ENCODE measurements at regions not wholly inside any gene's neighbourhood (a gene's known extent, or its start where the extent isn't known, plus 50 kb on each side); places are given as distances from the start of the nearest gene placed in this dataset.

DNA sequence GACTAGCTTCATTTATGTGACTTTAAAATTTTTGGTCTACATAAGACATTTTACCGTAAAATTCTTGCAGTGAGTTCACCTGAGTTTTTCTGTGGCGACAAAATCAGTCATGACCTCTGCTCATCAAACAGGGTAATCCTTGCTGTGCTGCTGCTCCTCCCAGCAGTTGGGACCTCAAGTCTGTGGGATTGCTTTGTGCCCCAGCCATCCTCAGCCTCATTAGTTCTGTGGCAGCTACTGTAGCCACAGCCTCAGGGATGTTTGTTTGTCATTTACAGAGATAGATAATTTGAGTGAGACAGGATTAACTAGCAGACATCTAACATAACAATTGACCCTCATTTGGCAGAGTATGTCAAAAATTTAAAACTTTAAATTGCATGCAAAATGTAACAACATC, 357.0 kb downstream of the PCNX1 start:
- TF ChIP-seq, protein P1, sequence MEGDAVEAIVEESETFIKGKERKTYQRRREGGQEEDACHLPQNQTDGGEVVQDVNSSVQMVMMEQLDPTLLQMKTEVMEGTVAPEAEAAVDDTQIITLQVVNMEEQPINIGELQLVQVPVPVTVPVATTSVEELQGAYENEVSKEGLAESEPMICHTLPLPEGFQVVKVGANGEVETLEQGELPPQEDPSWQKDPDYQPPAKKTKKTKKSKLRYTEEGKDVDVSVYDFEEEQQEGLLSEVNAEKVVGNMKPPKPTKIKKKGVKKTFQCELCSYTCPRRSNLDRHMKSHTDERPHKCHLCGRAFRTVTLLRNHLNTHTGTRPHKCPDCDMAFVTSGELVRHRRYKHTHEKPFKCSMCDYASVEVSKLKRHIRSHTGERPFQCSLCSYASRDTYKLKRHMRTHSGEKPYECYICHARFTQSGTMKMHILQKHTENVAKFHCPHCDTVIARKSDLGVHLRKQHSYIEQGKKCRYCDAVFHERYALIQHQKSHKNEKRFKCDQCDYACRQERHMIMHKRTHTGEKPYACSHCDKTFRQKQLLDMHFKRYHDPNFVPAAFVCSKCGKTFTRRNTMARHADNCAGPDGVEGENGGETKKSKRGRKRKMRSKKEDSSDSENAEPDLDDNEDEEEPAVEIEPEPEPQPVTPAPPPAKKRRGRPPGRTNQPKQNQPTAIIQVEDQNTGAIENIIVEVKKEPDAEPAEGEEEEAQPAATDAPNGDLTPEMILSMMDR (IDR thresholded peaks at IDR 0.05), result no peak
- no peak for TF ChIP-seq EP300 (IDR thresholded peaks at IDR 0.05)
- TF ChIP-seq POLR2A (IDR thresholded peaks at IDR 0.05), result no peak
